Fibroblast of pulmonary artery (primary cell): ENCODE measurements at regions not wholly inside any gene's neighbourhood (a gene's known extent, or its start where the extent isn't known, plus 50 kb on each side); places are given as distances from the start of the nearest gene placed in this dataset.

Experiments used
- DNase-seq: peaks from one replicate; pipeline ENCODE4 v3.0.0-alpha.2; 2010; ENCODE audit warnings: low read depth
- H3K4me3 ChIP-seq: replicated peaks from 2 replicates; pipeline ENCODE4 v1.5.1; 2011; ENCODE audit warnings: low read depth, mild to moderate bottlenecking, control low read depth, low read length, moderate library complexity
- TF ChIP-seq, protein P1 (sequence below): IDR thresholded peaks from 2 replicates; pipeline ENCODE4 v1.5.1; 2011; ENCODE audit warnings: mild to moderate bottlenecking, control low read depth, low read length, inconsistent platforms; ENCODE audit errors: missing control alignments

DNA sequence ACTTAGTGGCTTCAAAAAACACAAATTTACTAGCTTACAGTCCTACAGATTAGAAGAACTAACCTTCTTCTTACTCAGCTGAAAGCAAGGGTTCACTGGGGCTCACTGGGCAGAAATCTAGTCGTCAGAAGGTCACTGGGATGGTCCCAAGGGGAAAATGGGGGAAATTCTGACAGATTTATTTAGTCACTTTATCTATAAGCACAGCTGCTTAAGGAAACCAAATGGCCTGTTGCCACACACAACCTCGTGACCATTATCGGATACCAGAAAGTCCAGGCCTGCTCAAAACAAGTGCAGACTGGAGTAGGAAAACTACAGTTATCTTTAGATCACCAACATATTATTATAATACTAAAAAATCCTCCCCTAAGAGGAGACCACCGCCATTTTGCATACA, 374.6 kb upstream of the ASIC2 start:
- no peak for DNase-seq
- no peak overlapping the region for H3K4me3 ChIP-seq
- TF ChIP-seq, protein P1, sequence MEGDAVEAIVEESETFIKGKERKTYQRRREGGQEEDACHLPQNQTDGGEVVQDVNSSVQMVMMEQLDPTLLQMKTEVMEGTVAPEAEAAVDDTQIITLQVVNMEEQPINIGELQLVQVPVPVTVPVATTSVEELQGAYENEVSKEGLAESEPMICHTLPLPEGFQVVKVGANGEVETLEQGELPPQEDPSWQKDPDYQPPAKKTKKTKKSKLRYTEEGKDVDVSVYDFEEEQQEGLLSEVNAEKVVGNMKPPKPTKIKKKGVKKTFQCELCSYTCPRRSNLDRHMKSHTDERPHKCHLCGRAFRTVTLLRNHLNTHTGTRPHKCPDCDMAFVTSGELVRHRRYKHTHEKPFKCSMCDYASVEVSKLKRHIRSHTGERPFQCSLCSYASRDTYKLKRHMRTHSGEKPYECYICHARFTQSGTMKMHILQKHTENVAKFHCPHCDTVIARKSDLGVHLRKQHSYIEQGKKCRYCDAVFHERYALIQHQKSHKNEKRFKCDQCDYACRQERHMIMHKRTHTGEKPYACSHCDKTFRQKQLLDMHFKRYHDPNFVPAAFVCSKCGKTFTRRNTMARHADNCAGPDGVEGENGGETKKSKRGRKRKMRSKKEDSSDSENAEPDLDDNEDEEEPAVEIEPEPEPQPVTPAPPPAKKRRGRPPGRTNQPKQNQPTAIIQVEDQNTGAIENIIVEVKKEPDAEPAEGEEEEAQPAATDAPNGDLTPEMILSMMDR = no peak

DNA sequence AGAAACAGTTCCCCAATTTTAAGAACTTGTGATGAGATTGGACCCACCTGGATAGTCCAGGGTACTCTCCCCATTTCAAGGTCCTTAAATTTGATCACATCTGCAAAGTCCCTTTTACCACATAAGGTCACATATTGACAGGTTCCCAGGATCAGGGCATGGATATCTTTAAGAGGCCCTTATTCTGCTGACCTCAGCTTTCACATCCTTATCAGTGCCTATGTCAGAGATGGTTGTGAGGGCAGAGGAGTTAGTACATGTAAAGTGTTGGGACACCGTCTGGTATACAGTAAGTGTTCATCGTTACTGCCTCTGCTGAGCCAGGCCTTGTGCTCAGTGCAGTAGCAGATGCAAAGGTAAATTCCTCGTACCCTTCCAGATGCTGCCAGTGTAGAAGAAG, 375.4 kb upstream of the ASIC2 start:
- no peak for DNase-seq
- H3K4me3 ChIP-seq = no peak overlapping the region
- TF ChIP-seq, protein P1 = no peak

DNA sequence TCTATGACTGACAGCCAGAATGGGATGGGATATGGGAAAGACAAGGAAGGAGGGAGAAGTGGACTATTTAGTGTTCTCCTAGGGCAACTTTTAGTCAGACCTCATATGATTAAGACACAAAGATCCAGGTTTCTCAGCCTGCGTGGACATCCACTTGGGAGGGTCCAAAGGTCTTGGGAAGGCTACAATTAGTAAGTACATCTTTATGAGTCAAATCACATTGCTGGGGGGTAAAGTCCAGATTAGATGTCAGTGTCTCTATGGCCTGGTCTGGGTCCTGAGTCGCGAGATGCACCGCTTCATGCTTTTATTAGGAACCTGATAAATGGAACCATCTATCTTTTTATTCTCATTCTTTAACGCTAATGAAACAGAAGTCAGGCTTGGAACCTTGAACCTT, 378.4 kb upstream of the ASIC2 start:
- TF ChIP-seq, protein P1 = no peak
- no peak for DNase-seq
- no peak overlapping the region for H3K4me3 ChIP-seq

DNA sequence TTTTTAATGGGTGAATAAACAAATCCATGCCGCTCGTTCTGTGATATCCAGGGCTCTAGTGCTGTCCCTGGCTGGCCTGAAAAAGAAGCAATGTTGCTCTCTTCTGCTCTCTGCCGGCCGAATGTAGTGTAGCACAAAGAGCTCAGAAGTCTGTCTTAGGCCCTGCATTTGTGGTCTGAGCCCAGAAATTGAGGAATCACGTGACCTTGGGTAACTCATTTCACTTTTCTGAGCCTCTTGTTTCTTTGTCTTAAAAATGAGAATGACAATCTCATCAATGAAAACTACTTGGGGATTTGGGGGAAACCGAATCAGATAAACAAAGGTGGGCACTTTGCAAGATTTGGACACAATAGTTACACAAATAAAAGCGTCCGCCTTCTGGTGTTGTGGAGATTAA, 381.6 kb upstream of the ASIC2 start:
- no peak overlapping the region for H3K4me3 ChIP-seq
- peak; percentile 71 for DNase-seq
- TF ChIP-seq, protein P1 = peak; percentile 78

DNA sequence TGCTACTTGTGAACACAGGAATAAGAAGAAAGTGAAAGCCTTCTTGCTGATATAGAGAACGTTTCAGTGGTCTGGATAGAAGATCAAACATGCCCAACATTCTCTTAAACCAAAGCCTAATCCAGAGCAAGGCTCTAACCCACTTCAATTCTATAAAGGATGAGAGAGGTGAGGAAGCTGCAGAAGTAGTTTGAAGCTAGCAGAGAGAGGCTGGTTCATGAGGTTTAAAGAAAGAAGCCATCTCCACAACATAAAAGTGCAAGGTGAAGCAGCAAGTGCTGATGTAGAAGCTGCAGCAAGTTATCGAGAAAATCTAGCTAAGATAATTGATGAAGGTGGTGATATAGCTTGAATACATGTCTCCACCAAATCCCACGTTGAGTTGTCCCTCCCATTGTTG, 383.3 kb upstream of the ASIC2 start:
- DNase-seq = no peak
- TF ChIP-seq, protein P1 = no peak
- no peak overlapping the region for H3K4me3 ChIP-seq

DNA sequence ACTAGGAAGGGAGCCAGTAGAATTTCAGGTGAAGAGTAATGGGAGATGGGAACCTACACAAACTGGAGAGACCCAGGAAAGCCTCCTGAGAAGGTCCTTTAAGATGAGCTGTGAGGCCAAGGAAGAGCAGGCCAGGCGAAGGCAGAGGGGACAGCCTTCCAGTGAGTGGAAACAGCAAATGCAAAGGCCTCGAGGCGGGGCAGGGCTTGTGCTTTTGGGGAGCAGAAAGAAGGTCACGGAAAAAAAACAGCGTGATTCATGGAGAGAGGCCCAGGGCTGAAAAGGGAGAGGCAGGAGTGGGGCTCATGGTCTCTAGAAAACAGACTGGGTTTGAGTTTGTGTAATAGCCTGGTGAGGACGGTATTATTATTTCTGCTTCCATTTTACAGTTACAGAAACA, 386.5 kb upstream of the ASIC2 start:
- no peak for DNase-seq
- TF ChIP-seq, protein P1 = no peak
- H3K4me3 ChIP-seq = no peak overlapping the region

DNA sequence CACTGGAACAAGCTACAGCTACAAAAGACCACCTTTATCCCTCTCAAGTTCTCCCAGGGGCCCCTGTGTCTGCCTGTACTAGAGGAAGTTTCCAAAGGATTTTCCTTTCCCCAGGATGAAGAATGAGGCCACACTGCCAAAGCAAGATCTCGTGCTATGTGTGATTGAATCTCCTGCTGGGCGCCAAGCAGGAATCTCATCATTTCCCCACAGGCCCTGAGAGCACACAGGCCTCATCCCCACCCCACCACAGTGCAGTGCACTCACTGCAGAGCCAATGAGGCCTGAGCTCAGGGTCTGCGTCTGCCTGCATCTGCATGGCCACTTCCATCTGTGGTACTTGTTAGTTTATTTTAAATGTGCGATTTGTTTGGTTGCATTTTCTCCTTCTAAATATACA, 387.4 kb upstream of the ASIC2 start:
- TF ChIP-seq, protein P1 = no peak
- H3K4me3 ChIP-seq = no peak overlapping the region
- no peak for DNase-seq
